HG03432 (cell line): ENCODE measurements at regions not wholly inside any gene's neighbourhood (a gene's known extent, or its start where the extent isn't known, plus 50 kb on each side); places are given as distances from the start of the nearest gene placed in this dataset.

Experiments used
- ATAC-seq: cut with Tn5 transposase; IDR thresholded peaks from one replicate; pipeline ENCODE4 v1.9.1; 2021; ENCODE audit warnings: mild to moderate bottlenecking, moderate library complexity; ENCODE audit not compliant: unreplicated experiment

GRCh38 chr5:110064603-110065268 is 375.0 kb downstream of the MAN2A1 start:
- no peak for ATAC-seq

- ATAC-seq, result no peak
These were observed 381.1 kb downstream of the MAN2A1 start for GRCh38 chr5:110070836-110071235.

- no peak for ATAC-seq
These were observed 382.9 kb downstream of the MAN2A1 start for GRCh38 chr5:110072651-110073050.

- ATAC-seq, result no peak
These were observed 383.8 kb downstream of the MAN2A1 start for GRCh38 chr5:110073534-110073933.

- ATAC-seq, result no peak
These were observed 385.9 kb downstream of the MAN2A1 start for GRCh38 chr5:110075656-110076055.

GRCh38 chr5:110077147-110077546 is 387.4 kb downstream of the MAN2A1 start:
- ATAC-seq, result no peak

GRCh38 chr5:110082194-110082593 is 392.5 kb downstream of the MAN2A1 start:
- no peak for ATAC-seq

- no peak for ATAC-seq
These were observed 393.1 kb downstream of the MAN2A1 start for GRCh38 chr5:110082863-110083262.

GRCh38 chr5:110085826-110086225 is 396.1 kb downstream of the MAN2A1 start:
- ATAC-seq, result no peak

GRCh38 chr5:110086658-110087388 is 397.1 kb downstream of the MAN2A1 start:
- no peak for ATAC-seq

GRCh38 chr5:110087829-110088228 is 398.1 kb downstream of the MAN2A1 start:
- ATAC-seq, result no peak

GRCh38 chr5:110088676-110089436 is 399.1 kb downstream of the MAN2A1 start:
- ATAC-seq, result no peak

GRCh38 chr5:110092955-110093785 is 403.4 kb downstream of the MAN2A1 start:
- ATAC-seq, result no peak

- ATAC-seq, result no peak
These were observed 404.4 kb downstream of the MAN2A1 start for GRCh38 chr5:110094109-110094508.

GRCh38 chr5:110094548-110094947 is 404.8 kb downstream of the MAN2A1 start:
- ATAC-seq, result no peak

GRCh38 chr5:110096419-110096818 is 406.7 kb downstream of the MAN2A1 start:
- no peak for ATAC-seq

- no peak for ATAC-seq
These were observed 409.8 kb downstream of the MAN2A1 start for GRCh38 chr5:110099572-110099971.

GRCh38 chr5:110103081-110103480 is 413.4 kb downstream of the MAN2A1 start:
- no peak for ATAC-seq

GRCh38 chr5:110104060-110104725 is 414.5 kb downstream of the MAN2A1 start:
- no peak for ATAC-seq
